HG02938 (cell line): ENCODE measurements at regions not wholly inside any gene's neighbourhood (a gene's known extent, or its start where the extent isn't known, plus 50 kb on each side); places are given as distances from the start of the nearest gene placed in this dataset.
"Not testable (repeated sequence)": the region's sequence is repeated elsewhere in the genome, so short reads cannot be mapped to it uniquely, and the experiment has no call there.

ENCODE experiments used
- ATAC-seq: cut with Tn5 transposase; IDR thresholded peaks from one replicate; pipeline ENCODE4 v1.9.1; 2021; ENCODE audit warnings: mild to moderate bottlenecking, moderate library complexity; ENCODE audit not compliant: unreplicated experiment

- ATAC-seq = no peak
Measured at GRCh38 chr11:22454461-22455090, 116.4 kb downstream of the SLC17A6 start.

GRCh38 chr11:22449441-22449840, 111.3 kb downstream of the SLC17A6 start:
- no peak for ATAC-seq

- ATAC-seq = no peak
Measured at GRCh38 chr11:22444076-22444475, 105.9 kb downstream of the SLC17A6 start.

GRCh38 chr11:22441831-22442230, 103.7 kb downstream of the SLC17A6 start:
- no peak for ATAC-seq

- not testable (repeated sequence) for ATAC-seq
Measured at GRCh38 chr11:22435582-22435981, 97.4 kb downstream of the SLC17A6 start.

- no peak for ATAC-seq
Measured at GRCh38 chr11:22433517-22433916, 95.3 kb downstream of the SLC17A6 start.

GRCh38 chr11:22433094-22433455, 94.9 kb downstream of the SLC17A6 start:
- no peak for ATAC-seq

- peak; percentile 55 for ATAC-seq
Measured at GRCh38 chr11:22432291-22433093, 94.3 kb downstream of the SLC17A6 start.

GRCh38 chr11:22431106-22431505, 92.9 kb downstream of the SLC17A6 start:
- no peak for ATAC-seq

GRCh38 chr11:22430639-22431038, 92.5 kb downstream of the SLC17A6 start:
- no peak for ATAC-seq

- ATAC-seq = no peak
Measured at GRCh38 chr11:22430141-22430541, 92.0 kb downstream of the SLC17A6 start.
